Stimulated activated CD4-positive, alpha-beta T cell treated with anti-CD3 and anti-CD28 coated beads, Interleukin-4, amount 100 ng/mL, for 1 hour (primary cell): ENCODE measurements at regions not wholly inside any gene's neighbourhood (a gene's known extent, or its start where the extent isn't known, plus 50 kb on each side); places are given as distances from the start of the nearest gene placed in this dataset.

ENCODE experiments used
- DNase-seq: peaks from one replicate; pipeline ENCODE4 v3.0.0-alpha.2; 2020

DNA sequence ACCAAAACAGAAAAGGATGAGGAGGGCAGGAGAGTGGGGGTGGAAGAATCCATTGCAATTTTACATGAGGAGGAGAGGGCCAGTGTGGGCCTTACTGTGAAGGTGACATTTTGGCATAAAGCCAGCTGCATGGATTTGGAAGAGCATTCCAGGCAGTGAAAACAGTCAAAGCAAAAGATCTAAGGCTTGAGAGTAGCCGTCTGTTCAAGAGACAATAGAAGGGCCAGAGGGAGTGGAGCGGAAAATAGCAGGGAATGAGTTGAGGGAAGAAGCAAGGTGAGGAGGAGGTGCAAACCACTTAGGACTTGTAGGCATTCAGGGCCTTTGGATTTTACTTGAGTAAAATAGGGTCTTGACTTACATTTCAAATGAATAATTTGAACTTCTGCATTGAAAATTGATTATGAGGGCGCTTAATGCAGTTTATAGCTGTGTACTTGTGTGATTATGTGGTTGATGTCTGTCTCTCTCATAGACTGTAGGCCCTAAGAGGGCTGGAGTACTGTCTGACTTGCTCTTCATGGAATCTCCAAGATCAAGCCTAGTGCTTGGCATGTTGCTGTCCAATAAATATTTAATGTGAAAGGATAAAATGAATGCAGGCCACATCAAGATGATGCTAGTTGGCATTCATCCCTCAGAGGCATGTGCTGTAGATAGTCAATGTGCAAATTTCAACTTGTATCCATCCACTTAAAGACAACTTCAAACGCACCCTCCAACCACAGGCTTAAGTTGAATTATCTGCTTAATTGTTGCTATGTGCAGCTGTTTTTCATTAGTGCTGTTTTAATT, 772.1 kb upstream of the RBFOX1 start:
- no peak for DNase-seq

DNA sequence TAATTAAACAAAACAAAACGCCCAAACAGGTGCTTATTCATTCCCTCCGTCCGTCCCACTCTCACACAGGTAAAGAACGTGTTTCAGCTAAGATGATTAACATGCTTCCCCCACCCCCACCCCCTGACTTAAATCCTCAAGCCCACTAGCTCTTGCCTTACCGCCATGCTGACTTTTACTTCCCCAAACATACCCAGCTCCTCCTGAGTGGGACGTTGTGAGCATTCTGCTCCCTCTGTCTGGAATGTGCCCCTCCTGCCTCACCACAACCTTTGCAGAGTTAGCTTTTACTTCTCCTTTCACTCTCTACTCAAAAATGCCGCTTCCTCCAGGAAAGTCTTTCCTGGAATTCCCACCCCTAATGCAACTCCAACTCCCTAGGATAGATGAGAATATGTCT, 774.0 kb upstream of the RBFOX1 start:
- DNase-seq: no peak

DNA sequence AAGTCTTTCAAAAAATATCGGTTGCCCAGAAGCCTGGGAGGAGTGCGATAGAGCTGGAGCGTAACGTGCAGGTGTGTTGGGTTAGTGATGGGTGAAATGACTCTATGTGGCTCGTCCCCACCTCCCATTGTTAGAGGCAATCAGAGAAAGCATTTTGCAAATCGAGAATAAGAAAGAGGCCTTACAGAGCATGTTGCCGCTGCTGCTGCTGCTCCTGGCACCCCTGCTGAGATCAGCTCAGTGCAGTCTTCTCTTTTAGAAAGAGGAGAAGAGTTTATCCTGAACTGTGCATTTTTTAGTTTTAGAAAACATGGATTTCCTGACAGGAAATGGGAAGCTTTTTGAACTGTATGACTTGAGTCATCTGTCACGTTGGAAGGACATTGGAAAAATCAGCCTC, 774.5 kb upstream of the RBFOX1 start:
- DNase-seq: no peak

DNA sequence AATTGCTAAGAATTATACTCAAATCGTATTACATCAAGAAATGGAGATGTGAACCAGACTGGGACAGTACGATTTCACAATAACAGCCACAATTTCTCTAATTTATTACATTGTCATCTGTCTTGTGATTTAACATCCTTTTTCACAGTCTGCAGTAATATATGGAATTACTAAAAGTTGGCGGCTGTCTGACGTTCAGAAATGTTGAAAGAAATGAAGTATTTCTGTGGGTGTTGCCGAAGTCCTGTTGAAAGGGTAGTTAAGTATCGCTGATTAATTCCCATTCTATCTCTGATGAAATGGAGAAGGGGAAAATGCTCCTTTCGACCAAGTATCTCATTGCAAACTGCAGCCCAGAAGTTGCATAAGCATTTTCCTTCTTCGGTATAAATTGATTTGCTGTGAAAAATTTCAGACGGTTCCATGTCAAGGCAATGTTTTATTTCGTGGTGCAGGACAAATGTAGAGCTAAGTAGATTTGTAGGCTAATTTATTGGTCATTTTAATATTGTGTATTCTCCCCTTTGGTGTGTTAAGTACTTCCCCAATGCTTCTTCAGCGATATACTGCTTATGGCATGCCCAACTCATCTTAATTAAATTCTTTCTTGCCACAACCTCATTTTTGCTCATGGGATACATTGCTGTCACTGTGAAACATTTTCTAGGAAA, 775.2 kb upstream of the RBFOX1 start:
- DNase-seq: no peak

DNA sequence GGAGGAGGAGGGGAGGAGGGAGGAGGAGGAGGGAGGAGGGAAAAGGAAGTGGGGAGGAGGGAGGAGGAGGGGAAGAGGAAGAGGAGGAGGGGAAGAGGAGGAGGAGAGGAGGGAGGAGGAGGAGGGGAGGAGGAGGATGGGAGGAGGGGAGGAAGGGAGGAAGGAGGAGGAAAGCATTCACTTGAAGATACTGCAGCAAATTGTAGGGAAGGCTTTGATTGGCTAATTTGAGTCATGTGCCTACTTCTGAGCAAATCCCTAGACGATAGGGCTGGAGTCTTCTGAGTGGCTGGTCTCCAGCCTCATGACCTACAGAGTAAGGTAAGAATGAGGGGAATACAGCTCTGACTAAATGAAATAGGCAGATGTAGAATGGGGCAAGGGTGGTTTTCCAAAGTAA, 783.2 kb upstream of the RBFOX1 start:
- no peak for DNase-seq

DNA sequence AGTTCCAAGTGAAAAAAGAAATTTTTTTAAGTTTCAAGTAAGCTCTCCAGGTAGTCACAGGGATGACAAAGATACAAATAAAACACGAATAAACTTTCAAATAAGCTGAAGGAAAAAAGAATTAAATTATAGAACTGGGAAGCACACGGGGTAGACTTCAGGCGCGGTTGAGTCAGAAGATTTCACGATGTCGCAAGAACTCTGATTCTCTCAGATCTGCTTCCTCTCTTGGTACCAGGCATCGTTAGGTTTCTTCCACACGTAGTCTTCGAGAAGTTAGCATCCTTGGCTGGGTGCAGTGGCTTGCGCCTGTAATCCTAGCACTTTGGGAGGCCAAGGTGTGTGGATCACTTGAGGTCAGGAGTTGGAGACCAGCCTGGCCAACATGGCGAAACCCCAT, 784.1 kb upstream of the RBFOX1 start:
- DNase-seq: no peak

DNA sequence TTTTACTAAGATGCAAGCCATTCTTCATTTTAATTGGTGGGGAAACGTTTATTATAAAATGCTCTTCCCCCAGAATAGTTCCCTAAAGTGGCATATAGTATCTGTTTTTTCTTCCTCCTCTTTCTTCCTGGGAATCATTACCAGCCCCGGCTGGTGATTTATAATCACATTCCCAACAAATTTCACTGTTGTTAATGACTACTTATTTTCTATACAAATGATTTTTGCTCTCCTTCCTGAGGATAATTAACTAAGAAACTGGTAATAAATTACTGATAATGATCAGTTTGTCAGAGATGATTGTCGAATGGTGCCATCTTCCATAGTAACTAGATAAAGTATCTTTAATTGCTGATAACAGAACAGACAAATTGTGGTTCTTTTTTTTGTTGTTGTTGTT, 785.5 kb upstream of the RBFOX1 start:
- no peak for DNase-seq

DNA sequence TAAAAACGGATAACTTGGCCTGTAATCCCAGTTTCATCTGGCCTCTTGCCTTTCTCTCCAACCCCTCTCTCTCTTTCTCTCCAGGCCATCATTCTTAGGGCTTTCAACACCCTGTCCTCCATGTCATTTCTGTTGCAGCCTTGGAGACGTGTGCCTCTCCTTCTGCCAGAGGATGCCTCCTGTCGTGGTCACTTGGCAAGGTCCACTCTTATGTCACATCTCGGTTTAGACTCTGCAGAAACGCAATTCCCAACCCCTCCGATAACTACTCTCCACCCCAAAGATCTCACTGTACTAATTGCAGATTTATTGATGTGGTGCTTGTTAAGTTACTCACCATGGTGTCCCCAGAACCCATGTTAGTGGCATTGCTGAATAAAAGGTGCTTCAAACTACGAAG, 787.3 kb upstream of the RBFOX1 start:
- DNase-seq: no peak

DNA sequence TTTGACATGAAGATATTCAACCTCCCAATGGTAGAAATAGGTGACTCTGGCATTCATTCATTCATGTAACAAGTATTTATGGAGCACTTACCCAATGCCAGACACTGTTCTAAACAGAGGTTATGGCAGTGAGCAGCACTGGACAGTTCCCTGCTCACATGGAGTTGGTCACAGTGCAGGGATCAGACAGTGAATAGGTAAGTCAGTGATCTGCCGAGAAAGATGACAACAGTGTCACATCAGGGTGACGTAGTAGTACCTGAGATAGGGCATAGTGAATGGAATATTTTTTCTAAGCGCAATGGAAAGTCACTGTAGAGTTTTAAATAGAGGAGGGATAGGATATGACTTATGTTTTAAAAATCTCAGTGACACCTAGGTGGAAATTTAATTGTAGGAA, 791.4 kb upstream of the RBFOX1 start:
- DNase-seq: no peak

DNA sequence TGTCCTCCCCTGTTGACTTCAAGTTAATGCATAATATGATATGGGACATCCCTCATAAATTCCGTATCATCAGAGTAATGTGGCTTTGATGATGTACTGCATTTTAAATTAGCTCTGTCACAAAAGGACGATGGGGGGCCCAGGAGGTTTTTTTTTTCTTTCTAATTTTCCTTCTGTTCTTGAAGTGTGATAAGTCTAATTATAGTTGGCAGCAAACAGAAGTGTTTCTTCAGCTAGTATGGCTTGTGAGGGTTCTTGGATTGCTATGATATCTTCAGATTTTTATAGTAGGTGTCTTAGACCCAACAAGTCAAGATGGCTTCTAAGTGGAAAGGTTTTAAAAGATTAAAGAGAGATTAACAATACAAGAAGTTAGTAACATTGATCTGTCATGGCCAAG, 796.2 kb upstream of the RBFOX1 start:
- DNase-seq: no peak

DNA sequence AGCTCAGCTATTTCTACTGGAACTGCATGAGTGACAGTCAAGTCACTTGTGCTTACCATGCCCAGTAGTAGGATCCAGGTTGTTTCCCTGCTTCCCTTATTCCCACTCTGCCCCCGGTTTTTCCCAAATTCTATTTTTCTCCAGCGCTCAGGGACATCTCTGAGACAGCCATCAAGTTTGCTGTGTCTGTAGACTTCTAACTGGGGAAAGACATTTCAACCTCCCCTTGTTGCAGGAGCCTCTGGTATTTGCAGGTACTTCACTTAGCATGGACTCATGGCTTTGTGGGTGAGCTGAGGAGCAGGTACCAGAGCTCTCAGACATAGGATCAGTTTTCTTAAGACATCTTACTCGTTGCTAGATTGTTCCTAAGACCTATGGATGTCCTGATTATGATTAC, 801.6 kb upstream of the RBFOX1 start:
- DNase-seq: no peak

DNA sequence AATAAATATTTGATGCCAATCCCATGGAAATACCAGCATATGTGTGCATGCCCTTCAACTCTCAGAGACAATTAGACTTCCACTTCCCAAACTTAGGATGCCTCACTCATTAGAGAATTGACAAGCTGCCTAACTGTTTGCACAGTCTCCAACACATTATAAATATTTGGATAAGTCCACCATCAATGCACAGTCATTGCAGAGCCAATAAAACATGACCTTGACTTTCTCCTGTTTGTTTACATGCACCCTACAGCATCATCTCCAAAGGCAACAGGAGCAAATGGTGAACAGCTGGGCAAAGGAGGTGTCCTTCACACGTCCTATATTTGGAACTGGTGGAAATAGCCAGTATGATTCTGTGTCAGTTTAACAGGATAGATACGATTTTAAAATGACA, 804.4 kb upstream of the RBFOX1 start:
- DNase-seq: no peak

DNA sequence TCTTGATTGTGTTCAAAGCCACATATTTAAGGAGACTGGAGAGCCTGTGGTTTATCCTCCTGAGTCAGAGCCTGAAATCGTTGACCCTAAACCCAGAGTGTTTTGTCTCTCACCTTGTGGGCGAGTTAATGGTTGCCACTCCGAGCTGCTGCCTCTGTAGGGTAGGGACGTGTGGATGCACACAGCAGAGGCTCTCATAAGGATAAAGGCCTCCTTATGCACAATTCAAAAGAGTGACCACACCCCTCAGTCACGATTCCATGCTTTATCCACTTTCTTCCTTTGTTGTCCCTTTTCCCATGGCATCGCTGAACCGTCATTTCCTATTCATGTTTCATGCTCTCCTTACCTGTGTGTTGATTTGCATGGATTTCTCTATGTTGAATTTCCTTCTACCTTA, 805.0 kb upstream of the RBFOX1 start:
- no peak for DNase-seq

DNA sequence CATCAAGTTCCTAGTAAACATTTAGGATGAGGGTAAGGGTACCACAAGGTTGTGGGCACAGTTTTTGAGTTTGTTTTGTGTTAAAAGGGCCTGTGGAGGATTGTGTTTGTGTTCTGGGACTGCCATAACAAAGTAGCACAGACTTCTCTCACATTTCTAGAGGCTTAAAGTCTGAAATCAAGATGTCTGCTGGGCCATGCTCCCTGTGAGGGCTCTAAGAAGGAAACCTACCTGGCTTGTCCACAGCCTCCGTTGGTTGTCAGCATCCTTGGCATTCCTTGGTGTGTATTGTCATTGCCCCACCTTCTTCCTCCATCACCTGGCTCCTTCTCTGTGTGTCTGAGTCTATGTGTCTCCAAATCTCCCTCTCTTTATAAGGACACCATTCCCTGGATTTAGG, 808.1 kb upstream of the RBFOX1 start:
- no peak for DNase-seq

DNA sequence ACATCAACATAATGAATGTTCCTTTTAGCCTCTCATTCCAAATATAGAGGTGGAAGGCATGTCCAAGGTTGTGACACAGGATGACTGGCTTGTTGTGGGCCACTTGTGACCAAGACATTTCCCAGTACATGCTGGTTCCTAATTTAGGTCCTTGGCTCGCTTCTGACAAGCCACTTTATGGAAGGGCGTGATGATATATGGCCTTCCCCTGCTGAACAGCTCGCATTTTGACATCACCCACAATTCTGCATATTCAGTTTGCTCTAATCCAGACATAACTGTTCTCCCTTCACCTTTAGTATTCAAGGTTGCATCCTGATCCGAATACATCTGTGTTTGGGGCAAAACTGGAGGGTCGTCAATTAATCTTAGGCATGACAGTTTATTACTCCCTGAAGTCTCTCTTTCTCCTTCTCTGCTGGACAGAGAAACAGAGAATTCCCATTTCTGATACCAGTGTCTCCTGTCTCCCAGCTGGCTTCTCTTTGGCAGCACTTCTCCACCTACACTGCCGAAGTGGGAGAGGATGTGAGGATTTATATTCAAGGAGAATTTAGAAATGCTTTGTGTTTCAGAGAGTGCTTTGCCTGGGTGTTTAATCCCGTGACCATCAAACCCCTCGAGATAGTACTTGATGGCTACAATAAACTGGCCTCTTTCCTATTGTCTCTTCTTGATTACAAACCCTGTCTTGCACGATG, 815.5 kb upstream of the RBFOX1 start:
- no peak for DNase-seq

DNA sequence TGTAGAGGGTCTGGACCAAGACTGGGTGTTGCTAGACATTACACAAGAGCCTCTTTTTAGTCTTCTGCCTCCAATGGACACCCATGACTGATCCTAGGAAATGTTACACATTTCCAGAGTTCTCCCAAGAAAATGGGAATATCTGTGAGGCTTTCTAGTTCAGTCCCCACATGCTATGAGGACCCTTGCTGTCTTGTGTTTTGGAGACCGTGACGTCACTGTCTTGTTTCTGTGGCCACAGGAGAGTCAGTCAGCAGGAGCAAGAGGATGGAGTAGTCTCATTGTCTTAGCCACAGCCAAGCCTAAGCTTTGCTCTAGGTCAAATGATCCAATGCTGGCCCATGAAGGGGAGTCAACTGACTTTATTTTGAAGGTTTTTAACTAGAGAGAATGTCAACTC, 820.1 kb upstream of the RBFOX1 start:
- no peak for DNase-seq

DNA sequence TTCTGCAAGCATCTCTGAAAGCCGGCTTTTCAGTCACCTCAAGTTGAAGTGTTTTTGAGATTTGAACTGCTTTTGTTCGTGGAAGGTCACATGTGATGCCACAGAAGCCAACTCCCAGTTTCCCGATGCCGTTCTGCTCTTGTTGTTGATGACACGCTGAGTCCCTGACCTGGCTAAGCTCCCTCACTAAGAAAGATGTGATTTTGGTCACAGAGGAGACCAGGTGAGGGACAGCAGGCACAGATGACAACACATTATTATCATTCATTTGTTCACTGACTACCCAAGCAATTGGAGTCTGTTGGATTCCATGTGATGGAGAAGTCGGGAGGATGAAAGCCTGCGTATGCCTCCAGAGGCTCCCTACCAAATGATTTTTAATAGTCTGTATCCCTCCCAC, 822.4 kb upstream of the RBFOX1 start:
- no peak for DNase-seq

DNA sequence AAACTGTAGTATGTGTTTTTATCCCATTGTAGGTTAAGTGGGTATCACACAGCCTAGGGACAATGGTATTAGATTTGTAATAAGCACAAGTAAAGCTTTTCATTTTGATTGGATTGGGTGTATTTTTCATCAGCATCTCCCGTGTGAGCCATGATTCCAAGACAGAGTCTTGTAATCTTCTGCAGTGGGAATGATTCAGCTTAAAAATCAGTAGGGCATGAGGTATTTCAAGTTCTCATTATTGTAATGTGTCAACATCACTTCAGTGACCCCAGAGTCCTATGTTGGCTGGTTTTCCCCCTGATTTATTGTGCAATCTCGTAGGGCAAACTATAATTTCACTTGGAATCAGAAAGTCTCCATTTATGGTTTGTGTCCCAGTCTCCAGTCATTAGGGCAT, 833.2 kb upstream of the RBFOX1 start:
- no peak for DNase-seq

DNA sequence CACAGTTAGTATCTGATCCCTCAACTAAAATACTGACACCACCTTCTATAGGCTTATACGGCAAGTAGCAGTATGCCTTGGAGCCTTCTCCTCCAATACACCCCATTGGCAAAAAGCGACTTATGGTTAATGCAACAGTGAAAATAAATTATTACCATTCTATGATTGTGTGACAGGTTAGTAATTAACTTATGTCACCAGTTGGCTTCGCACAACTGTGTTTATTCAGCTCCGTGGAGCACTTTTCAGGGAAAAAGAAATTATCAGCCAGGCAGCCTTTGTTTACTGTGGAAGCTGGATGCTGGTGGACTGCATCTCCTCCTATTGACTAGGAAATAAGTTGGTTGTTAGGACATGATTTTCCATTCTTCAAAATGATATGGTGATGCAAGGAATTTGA, 833.8 kb upstream of the RBFOX1 start:
- no peak for DNase-seq

DNA sequence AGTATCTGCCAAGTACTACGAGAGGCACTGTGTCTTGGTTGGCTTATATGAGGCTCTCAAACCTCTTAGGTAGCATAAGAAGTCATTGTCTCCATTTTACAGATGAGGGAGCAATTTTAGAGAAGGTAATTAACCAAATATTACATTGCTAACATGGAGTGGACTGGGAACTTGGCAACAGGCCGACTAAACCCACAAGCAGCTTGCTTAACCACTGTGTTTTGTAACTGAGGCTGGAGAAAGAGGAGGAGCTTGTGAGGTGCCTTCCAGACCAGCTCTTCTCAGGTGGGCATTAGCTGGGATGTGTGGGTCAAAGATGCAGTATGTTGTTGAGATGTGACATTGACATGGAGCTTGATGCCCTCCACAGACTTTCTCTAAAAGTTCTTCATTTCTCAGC, 835.6 kb upstream of the RBFOX1 start:
- no peak for DNase-seq

DNA sequence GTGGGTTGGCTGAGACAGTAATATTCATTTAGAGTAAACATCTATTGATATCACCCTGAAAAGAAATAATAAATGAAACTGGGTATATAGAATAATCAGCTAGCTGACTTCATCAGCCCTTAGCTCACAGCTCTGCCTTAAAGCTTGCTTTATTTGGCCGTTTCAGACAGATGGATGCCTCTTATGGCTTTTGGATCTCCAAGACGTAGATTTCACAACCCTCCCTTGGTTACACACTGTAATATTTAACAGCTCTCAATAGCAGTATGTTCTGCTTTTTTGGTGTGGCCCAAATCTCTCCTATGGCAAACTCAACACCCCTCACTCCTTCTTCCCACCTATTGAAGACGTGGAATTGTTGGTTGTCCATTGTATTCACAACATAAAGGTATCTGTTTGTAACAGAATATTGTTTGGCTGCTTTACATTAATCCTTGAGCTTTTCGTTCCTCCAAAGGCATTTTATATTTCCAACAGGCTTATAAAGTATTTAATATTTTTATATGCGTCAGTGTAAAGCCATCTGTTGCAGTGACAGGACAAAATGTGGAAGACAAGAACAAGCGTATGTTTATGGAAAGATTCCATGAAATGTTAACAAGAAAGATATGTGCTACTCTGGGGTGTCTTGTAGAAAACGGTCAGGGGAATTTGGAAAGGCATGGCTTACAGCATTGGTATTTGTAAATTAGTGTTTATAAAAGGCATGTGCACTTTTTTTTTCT, 837.0 kb upstream of the RBFOX1 start:
- DNase-seq: no peak

DNA sequence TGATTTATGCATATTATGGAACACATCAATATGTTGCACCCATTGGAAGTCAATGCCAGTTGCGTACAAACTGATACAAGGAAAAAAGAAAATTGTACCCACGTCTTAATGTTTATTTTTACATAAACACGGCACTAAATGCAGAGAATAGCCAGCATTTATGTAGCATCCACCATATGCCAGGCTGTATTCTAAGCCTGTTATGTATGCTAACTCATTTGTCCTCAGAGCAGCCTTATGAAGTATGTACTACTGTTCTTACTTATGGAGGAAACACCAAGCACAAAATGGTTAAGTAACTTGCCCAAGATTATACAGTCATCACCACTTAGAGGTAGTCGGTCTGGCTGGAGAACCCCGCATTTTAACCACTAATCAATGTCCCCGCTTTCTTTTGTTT, 837.9 kb upstream of the RBFOX1 start:
- no peak for DNase-seq

DNA sequence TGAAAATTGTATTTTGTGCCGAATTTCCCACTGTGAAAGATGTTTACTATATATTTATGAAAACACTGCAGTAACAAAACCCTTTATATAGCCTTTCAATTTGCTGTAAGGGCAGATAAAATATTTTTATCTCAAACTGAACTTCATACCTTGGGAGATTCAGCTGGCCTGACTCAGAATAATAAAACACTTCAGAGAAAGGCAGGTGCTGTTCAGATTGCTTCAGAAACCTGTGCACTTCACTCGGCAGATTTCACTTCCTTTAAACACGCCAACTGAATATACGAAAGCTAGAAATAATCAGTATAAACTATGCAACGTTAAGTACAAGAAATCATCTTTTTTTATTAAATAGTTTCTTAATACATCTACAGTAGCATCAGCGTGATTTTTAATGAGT, 839.1 kb upstream of the RBFOX1 start:
- DNase-seq: no peak

DNA sequence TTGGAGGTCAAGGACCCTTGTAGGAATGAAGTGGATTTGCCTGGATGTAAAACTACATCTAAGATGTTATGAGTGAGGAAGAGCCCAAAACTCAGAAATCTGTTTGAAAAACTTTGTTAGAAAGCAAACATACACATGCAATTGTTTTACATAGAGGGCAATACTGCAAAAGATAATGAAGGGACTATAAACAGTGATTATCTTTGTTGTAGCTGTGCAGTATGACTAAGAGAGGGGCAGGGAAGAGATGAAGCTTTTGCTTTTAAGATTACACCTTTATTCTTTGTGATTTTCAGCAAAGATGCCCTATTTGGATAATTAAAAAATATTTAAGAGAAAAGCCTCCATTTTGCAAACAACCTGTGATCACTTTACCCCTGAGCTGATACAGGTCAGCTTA, 839.9 kb upstream of the RBFOX1 start:
- DNase-seq: no peak
